DOHH2 (cell line): ENCODE measurements at regions not wholly inside any gene's neighbourhood (a gene's known extent, or its start where the extent isn't known, plus 50 kb on each side); places are given as distances from the start of the nearest gene placed in this dataset.

Experiments used
- CTCF ChIP-seq: fragments of 200-600 bp; sonication (generic); IDR thresholded peaks from one replicate; pipeline ENCODE4 v1.5.1; 2014; ENCODE audit warnings: antibody characterized with exemption, mild to moderate bottlenecking, low read depth, low read length; ENCODE audit not compliant: poor library complexity, severe bottlenecking
- EZH2phosphoT487 ChIP-seq: fragments of 200-600 bp; sonication (generic); IDR thresholded peaks from 2 replicates; pipeline ENCODE4 v1.6.1; 2017; ENCODE audit warnings: borderline replicate concordance, mild to moderate bottlenecking, antibody characterized with exemption, low read length, moderate library complexity, mixed read lengths

DNA sequence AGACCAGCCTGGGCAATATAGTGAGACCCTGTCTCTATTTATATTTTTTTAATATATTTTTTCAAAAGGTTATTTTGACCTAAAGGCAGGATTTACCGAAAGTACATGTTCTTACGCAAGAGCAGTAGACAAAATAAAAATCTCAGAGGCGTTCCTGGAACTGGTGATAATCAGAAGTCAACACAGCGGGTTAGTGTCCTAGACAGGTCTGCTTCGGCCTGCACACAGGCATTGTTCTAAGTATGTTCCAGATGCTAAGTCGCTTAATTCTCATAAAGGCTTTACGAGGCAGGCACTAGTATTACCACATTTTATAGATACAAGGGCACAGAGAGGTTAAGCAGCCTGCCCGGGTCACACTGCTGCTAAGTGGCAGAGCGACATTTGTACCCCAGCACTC lies 56.9 kb upstream of the SLC25A33 start:
- TF ChIP-seq CTCF (no peak), EZH2phosphoT487 (no peak)
